ENCODE measurements at regions not wholly inside any gene's neighbourhood (a gene's known extent, or its start where the extent isn't known, plus 50 kb on each side); places are given as distances from the start of the nearest gene placed in this dataset.

- Histone ChIP-seq H3K36me3 (no peaks in the 10 kb centered on the region), H3K27me3 (no peaks in the 10 kb centered on the region), H3K4me3 (no peak overlapping the region), H3K4me1 (no peaks in the 10 kb centered on the region), H3K9me3 (peaks cover 0 to 6% (median 0%) of the 10 kb centered on the region in 12 donors), H3K27ac (no peak overlapping the region)
- no peak for DNase-seq
- intact Hi-C loops (cut with DNase I): no loop called here
- no peak for ATAC-seq
- TF ChIP-seq CTCF (IDR thresholded peaks at IDR 0.05) (no peak), POLR2A (IDR thresholded peaks at IDR 0.05) (no peak)
These were observed 1339.8 kb downstream of the OLFM4 start for GRCh38 chr13:54368387-54368786.

GRCh38 chr13:54373211-54373610 lies 1344.6 kb downstream of the OLFM4 start:
- no peak for TF ChIP-seq CTCF (IDR thresholded peaks at IDR 0.05)
- no peak for TF ChIP-seq POLR2A (IDR thresholded peaks at IDR 0.05)
- no peak overlapping the region for H3K4me3 ChIP-seq
- ATAC-seq (no peak), DNase-seq (no peak)
- intact Hi-C loops (cut with DNase I): no loop called here
- no peak overlapping the region for H3K27ac ChIP-seq
- H3K36me3 ChIP-seq: no peaks in the 10 kb centered on the region
- H3K27me3 ChIP-seq: no peaks in the 10 kb centered on the region
- 0% methylated on average over 1 of the region's 1 CpG for WGBS, 4 donors
- H3K4me1 ChIP-seq: no peaks in the 10 kb centered on the region
- H3K9me3 ChIP-seq: peaks cover 0 to 6% (median 0%) of the 10 kb centered on the region in 12 donors

- no peak for ATAC-seq
- Histone ChIP-seq H3K27me3 (no peaks in the 10 kb centered on the region), H3K36me3 (no peaks in the 10 kb centered on the region), H3K4me3 (no peak overlapping the region), H3K9me3 (no peaks in the 10 kb centered on the region), H3K4me1 (no peaks in the 10 kb centered on the region), H3K27ac (no peak overlapping the region)
- 68 to 76% (median 71%) methylated on average over 2 of the region's 2 CpGs for WGBS, 4 donors
- TF ChIP-seq POLR2A (IDR thresholded peaks at IDR 0.05) (no peak), CTCF (IDR thresholded peaks at IDR 0.05) (no peak)
- no peak for DNase-seq
- intact Hi-C loops (cut with DNase I): no loop called here
These were observed 1350.8 kb downstream of the OLFM4 start for GRCh38 chr13:54379461-54379860.

- no peaks in the 10 kb centered on the region for H3K9me3 ChIP-seq
- no peak overlapping the region for H3K27ac ChIP-seq
- ATAC-seq (no peak), DNase-seq (no peak)
- no peaks in the 10 kb centered on the region for H3K27me3 ChIP-seq
- no peaks in the 10 kb centered on the region for H3K36me3 ChIP-seq
- 56 to 67% (median 64%) methylated on average over 2 of the region's 2 CpGs for WGBS, 4 donors
- TF ChIP-seq CTCF (IDR thresholded peaks at IDR 0.05) (no peak), POLR2A (IDR thresholded peaks at IDR 0.05) (no peak)
- intact Hi-C loops (cut with DNase I): no loop called here
- no peaks in the 10 kb centered on the region for H3K4me1 ChIP-seq
- no peak overlapping the region for H3K4me3 ChIP-seq
These were observed 1355.0 kb downstream of the OLFM4 start for GRCh38 chr13:54383604-54384003.

Data from heart left ventricle (tissue), 16 donors.